HG03442 (cell line): ENCODE measurements at regions not wholly inside any gene's neighbourhood (a gene's known extent, or its start where the extent isn't known, plus 50 kb on each side); places are given as distances from the start of the nearest gene placed in this dataset.

ENCODE experiments used
- ATAC-seq: cut with Tn5 transposase; IDR thresholded peaks from one replicate; pipeline ENCODE4 v1.9.1; 2021; ENCODE audit warnings: mild to moderate bottlenecking, moderate library complexity; ENCODE audit not compliant: unreplicated experiment

DNA sequence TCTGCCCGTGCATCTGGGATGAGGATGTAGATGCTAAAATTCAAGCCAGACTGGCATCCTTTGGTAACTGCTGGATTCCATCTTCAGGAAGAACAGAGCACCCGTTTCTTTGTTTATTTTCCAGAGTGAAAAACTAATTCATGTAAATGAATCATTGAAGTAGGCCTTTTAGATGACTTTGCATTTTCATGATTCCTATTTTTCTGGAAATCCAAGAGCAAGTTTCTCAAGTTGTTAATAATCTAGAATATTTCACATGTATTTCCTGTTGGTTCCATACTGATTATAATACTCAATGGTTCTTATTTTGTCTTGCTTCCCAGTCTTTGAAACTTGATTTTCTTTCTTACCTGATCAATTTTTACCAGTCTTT lies 328.4 kb downstream of the LPIN1 start:
- ATAC-seq = no peak

- ATAC-seq = no peak
Measured at GRCh38 chr2:12075603-12076002, 329.2 kb downstream of the LPIN1 start.

DNA sequence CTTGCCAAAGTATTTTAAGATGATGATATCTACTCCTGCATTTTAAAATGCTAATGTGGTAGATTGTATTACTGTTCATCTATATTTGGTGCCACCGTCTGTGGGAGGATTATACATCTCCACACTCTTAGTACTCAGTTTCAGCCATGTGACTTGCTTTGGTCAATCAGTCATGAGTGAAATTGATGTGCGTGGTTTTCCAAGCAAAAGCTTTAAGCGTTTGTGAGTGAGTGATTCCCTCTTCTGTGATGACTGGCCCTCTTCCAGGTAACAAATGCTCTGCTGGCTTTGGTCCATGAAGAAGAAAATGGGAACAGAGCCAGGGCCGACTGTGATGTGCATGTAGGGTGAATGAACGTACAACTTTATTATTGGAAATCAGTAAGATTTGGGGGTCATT lies 330.4 kb downstream of the LPIN1 start:
- ATAC-seq = peak; percentile 57

GRCh38 chr2:12080360-12080759 lies 333.9 kb downstream of the LPIN1 start:
- no peak for ATAC-seq

GRCh38 chr2:12081481-12082210 lies 335.2 kb downstream of the LPIN1 start:
- no peak for ATAC-seq

- no peak for ATAC-seq
Measured at GRCh38 chr2:12083081-12083581, 336.7 kb downstream of the LPIN1 start.

GRCh38 chr2:12083713-12084419 lies 337.4 kb downstream of the LPIN1 start:
- no peak for ATAC-seq

DNA sequence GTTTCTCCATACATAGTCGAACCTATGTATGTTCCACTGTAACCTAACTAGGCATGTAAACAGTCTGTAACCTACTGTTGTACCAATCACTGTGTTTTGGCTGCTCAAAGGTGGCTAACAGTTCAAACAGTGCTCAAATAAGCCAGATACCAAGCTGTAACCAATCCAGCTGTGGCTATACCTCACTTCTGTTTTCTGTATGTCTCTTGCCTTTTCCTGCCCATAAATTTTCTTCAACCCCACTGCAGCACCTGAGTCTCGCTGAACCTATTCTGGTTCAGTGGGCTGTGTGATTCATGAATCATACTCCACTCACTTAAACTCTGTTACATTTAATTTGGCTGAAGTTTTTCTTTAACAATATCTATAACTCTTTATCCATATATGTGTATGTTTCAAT lies 340.7 kb downstream of the LPIN1 start:
- no peak for ATAC-seq

DNA sequence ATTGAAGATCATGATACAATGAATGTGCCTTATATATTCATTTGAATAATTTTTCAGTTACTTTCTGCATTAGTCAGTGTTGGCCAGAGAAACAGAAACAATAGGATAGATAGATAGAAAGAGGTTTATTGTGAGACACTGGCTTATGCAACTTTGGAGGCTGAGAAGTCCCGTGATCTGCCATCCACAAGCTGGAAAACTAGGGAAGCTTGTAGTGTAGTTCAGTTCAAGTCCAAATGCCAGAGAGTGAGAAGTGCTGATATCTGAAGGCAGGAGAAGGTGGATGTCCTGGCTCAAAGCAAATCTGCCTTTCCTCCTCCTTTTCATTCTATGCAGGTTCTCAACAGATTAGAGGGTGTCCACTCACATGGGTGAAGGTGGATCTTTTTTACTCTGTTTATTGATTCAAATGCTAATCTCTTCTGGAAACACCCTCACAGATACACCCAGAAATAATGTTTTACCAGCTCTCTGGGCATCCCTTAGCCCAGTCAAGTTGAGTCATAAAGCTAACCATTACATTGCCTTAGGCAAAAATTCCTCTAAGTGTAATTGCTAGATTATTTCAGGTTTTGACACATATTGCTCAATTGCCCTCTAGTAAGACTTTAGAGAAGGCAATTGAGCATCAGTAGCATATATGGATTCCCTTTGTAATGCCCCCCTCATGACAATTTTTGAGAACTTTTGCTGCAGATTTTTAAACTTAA lies 341.4 kb downstream of the LPIN1 start:
- ATAC-seq = no peak

DNA sequence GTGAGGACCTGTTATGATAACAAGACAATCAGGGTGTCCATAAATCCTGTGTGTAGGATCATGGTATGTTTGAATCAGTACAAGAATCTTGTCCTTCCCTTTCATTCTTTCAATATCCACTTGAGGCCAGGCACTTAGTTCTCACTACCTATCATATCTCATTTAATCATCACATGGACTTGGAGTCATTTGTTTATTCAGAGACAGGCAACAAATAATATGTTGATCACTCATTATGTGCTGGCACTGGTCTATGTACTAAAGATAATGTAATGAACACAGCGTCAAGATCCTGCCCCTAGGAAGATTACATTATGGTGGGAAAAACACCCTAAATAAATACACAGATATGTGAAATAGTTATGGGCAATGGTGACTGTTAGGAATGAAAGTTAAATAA lies 342.6 kb downstream of the LPIN1 start:
- ATAC-seq = no peak

DNA sequence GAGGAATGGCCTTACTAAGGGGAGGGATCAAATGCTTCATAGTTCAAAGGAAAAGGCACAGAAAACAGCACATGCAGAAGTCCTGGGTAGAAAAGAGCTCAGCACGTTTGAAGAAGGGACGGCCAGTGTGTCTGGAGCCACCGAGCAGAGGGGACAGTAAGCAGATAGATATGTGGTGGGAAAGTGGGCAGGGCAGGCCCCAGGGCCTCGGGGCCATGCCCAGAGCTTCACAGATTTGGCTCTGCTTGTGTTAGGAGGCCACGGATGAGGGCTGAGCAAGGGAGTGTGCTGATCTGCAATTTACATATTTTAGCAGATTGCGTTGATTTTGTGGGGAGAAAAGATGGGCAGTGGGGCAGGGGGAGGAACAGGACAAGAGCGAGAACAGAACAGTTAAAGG lies 343.1 kb downstream of the LPIN1 start:
- ATAC-seq = no peak

- ATAC-seq = no peak
Measured at GRCh38 chr2:12090072-12090471, 343.6 kb downstream of the LPIN1 start.

DNA sequence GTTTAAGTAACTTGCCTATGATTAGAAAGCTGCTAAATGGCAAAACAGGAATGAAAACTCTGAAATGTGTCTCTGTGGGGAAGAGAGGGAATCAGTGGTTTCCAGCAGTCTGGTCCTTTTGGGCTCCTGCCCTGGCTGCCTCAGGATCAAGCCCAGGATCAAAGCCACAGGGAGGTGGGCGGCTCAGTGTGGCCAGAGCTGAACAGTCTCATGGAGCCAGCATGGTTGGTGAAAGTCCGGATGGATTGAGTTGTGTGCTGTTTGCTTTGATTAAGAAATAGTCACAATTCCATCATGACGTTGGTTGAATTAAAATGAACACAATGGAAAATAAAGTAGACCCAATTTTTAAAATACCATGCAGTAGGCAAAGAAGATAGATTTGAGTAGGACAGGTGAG lies 344.2 kb downstream of the LPIN1 start:
- no peak for ATAC-seq

DNA sequence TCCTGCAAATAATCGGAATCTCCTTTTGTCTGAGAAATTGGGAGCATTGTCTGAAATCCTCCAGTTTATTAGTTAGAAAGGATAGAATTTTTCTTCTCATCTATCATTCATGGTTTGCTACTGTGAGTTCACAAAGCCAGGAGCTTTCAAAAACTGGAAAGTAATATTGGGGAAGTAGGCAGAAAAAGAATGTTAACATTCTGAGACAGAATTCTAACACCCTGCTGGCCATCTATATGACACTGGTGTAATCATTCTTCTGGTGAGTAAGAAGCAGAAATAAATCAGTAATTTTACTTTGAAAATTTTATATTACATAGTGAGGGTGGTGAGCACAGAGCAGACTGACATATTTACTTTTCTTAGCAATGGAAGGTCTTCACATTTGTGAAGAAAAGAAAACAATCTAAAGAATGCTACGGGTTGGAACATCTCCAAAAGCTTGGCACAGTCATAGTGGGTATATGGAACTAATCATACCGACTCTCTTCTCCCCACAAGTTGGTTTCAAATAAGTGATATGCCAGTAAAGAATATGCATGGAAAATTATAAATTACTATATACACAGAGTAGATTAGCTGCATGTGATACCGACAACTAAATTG lies 344.9 kb downstream of the LPIN1 start:
- no peak for ATAC-seq

DNA sequence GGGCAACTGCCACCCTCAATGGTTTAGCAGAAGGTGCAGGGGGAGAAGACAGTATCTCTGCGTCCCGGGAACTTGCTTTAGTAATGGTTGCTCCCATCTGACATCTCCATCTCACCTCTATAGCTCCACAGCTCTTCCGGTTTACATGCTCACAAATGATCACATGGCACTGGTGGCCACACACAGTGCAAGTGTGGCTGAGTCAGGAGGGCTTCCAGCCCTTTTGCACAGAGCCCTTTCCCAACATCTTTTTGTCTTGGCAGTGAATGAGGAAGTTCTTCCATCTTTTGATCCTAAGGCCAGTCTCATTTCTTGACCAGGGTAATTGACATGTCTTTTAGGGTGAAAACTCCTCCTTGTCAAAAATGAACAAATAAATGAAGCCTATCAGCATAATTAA lies 347.7 kb downstream of the LPIN1 start:
- ATAC-seq = no peak

GRCh38 chr2:12096051-12096787 lies 349.8 kb downstream of the LPIN1 start:
- no peak for ATAC-seq

DNA sequence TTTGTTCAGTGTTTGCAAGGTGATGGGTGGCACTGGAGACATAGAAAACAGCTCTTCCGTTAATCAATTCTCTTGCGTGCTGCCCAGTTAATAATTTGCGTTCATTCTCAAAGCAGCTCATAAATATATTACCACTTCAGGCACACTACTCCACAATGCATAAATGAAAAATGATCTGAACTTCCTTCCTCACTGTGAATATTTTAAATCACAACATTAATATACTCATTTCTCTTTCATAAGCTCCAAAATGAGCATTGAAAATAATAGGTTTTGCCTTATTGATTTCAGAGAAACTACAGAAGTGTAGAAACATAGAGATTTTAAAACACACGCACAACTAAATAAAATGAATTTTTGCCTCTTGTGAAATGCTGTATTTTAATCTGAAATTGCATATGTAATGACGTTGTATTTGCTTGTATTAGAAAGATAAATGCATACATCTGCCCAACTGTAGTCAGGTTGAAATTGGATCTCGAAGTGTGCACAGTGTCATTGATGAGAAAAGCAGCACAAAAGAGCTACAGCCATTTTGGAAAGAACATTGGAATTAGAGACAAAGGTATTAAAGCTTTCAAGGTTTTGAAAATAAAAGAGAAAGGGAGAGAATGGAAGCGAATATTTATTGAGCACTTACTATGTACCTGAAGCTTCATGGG lies 350.5 kb downstream of the LPIN1 start:
- no peak for ATAC-seq

GRCh38 chr2:12097859-12098258 lies 351.4 kb downstream of the LPIN1 start:
- ATAC-seq = no peak

DNA sequence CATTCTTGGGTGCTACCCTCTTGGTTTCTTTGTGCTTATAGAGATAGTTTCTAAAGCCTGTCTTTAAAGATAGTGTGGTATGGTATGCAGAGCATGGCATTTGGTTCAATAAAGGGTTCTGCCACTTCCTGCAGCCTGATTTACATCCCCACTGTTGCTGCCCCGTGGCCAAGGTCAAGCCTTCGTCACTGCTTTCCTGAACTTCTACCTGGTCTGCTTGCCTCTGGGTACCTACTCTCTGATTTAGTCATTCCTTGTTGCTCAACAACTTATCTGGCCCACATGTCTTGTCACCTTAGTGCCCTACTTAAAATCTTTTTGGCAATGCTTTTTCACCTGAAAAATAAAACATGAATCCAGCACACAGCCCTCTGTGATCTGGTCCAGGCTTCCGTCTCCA lies 352.9 kb downstream of the LPIN1 start:
- ATAC-seq = no peak

- ATAC-seq = no peak
Measured at GRCh38 chr2:12102679-12103078, 356.2 kb downstream of the LPIN1 start.
